ENCODE measurements at regions not wholly inside any gene's neighbourhood (a gene's known extent, or its start where the extent isn't known, plus 50 kb on each side); places are given as distances from the start of the nearest gene placed in this dataset.

DNA sequence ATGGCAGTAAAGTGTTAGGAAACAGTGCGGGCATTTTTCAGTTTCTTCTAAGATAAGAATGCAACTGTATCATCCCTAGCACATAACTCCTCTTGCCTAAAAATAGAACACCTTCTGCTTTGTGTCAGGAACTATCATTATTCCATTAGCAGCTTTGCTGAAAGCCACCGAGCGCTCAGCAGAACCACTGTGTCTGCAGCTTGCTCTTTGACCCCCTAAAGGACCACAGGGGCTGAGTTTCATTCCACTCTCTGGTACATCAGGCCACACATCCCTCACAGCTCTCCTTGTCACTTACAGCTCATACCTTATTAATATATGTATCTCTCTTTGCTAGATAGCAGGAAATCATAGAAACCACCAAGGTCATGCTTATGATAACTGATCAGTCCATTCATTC, 360.2 kb downstream of the KCNA4 start:
- Histone ChIP-seq H3K4me3 (ENCODE audit: low read length in 3 of 3) (no peak overlapping the region), H3K36me3 (ENCODE audit: control insufficient read depth in 2 of 3, insufficient read depth in 3 of 3, low read length in 3 of 3) (no peaks in the 10 kb centered on the region), H3K27me3 (ENCODE audit: control insufficient read depth, insufficient read depth, low read length) (no peaks in the 10 kb centered on the region), H3K9me3 (ENCODE audit: control insufficient read depth in 2 of 3, insufficient read depth in 1 of 3, low read length in 3 of 3) (no peaks in the 10 kb centered on the region), H3K27ac (ENCODE audit: low read depth in 2 of 2, low read length in 2 of 2) (no peak overlapping the region), H3K4me1 (ENCODE audit: control insufficient read depth in 2 of 3, insufficient read depth in 2 of 3, low read depth in 1 of 3, low read length in 3 of 3) (no peaks in the 10 kb centered on the region), H3K9ac (ENCODE audit: low read length in 3 of 3) (no peak overlapping the region)
- TF ChIP-seq, protein P1, sequence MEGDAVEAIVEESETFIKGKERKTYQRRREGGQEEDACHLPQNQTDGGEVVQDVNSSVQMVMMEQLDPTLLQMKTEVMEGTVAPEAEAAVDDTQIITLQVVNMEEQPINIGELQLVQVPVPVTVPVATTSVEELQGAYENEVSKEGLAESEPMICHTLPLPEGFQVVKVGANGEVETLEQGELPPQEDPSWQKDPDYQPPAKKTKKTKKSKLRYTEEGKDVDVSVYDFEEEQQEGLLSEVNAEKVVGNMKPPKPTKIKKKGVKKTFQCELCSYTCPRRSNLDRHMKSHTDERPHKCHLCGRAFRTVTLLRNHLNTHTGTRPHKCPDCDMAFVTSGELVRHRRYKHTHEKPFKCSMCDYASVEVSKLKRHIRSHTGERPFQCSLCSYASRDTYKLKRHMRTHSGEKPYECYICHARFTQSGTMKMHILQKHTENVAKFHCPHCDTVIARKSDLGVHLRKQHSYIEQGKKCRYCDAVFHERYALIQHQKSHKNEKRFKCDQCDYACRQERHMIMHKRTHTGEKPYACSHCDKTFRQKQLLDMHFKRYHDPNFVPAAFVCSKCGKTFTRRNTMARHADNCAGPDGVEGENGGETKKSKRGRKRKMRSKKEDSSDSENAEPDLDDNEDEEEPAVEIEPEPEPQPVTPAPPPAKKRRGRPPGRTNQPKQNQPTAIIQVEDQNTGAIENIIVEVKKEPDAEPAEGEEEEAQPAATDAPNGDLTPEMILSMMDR (IDR thresholded peaks at IDR 0.05; ENCODE audit: borderline replicate concordance, extremely low read depth, insufficient read depth), result no peak
- intact Hi-C loops (cut with DNase I), result no loop called here
- FAIRE-seq (no peak), DNase-seq (no peak)

DNA sequence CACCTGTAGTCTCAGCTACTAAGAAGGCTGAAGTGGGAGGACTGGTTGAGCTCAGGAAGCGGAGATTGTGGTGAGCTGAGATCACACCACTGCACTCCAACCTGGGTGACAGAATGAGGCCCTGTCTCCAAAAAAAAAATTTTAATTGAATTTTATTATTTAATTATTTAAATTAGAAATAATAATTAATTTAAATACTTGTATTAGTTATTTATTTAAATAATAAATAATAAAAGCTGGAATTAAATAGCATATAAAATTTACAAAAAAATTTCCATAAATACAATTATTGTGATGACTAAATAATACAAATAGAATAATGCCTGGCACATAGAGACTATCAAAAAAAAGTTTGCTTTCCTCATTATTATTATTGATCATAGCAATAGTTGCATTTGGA, 371.5 kb downstream of the KCNA4 start:
- H3K36me3 ChIP-seq (ENCODE audit: control insufficient read depth in 2 of 3, insufficient read depth in 3 of 3, low read length in 3 of 3), result no peaks in the 10 kb centered on the region
- no peaks in the 10 kb centered on the region for H3K27me3 ChIP-seq (ENCODE audit: control insufficient read depth, insufficient read depth, low read length)
- no peak overlapping the region for H3K27ac ChIP-seq (ENCODE audit: low read depth in 2 of 2, low read length in 2 of 2)
- H3K9ac ChIP-seq (ENCODE audit: low read length in 3 of 3), result no peak overlapping the region
- no peak overlapping the region for H3K4me3 ChIP-seq (ENCODE audit: low read length in 3 of 3)
- DNase-seq, result no peak
- TF ChIP-seq, protein P1 (IDR thresholded peaks at IDR 0.05; ENCODE audit: borderline replicate concordance, extremely low read depth, insufficient read depth), result no peak
- peak; percentile 21 for FAIRE-seq
- intact Hi-C loops (cut with DNase I), result no loop called here
- no peaks in the 10 kb centered on the region for H3K4me1 ChIP-seq (ENCODE audit: control insufficient read depth in 2 of 3, insufficient read depth in 2 of 3, low read depth in 1 of 3, low read length in 3 of 3)
- H3K9me3 ChIP-seq (ENCODE audit: control insufficient read depth in 2 of 3, insufficient read depth in 1 of 3, low read length in 3 of 3), result no peaks in the 10 kb centered on the region

DNA sequence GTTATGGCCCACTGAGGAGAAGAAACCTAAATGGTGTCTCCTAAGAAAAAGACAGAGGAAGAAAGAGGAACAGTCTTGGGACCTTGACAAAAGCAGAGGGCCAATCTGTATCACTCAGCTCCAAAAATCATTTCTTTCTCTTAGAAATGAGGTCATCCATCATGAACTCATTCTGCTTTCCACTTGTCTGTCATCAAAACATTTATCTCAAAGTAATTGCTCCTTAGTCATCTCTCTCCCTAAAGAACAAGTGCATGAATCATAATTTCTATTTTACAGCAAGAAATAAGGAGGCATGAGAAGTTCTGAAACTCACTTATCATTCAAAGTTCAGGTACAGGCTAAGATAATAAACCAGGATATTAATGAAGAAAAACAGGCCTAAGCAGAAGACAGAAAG, 375.6 kb downstream of the KCNA4 start:
- intact Hi-C loops (cut with DNase I), result no loop called here
- Histone ChIP-seq H3K27ac (ENCODE audit: low read depth in 2 of 2, low read length in 2 of 2) (no peak overlapping the region), H3K9ac (ENCODE audit: low read length in 3 of 3) (no peak overlapping the region), H3K4me1 (ENCODE audit: control insufficient read depth in 2 of 3, insufficient read depth in 2 of 3, low read depth in 1 of 3, low read length in 3 of 3) (no peaks in the 10 kb centered on the region), H3K9me3 (ENCODE audit: control insufficient read depth in 2 of 3, insufficient read depth in 1 of 3, low read length in 3 of 3) (no peaks in the 10 kb centered on the region), H3K4me3 (ENCODE audit: low read length in 3 of 3) (no peak overlapping the region), H3K36me3 (ENCODE audit: control insufficient read depth in 2 of 3, insufficient read depth in 3 of 3, low read length in 3 of 3) (no peaks in the 10 kb centered on the region), H3K27me3 (ENCODE audit: control insufficient read depth, insufficient read depth, low read length) (no peaks in the 10 kb centered on the region)
- DNase-seq (no peak), FAIRE-seq (no peak)
- TF ChIP-seq, protein P1 (IDR thresholded peaks at IDR 0.05; ENCODE audit: borderline replicate concordance, extremely low read depth, insufficient read depth), result no peak

DNA sequence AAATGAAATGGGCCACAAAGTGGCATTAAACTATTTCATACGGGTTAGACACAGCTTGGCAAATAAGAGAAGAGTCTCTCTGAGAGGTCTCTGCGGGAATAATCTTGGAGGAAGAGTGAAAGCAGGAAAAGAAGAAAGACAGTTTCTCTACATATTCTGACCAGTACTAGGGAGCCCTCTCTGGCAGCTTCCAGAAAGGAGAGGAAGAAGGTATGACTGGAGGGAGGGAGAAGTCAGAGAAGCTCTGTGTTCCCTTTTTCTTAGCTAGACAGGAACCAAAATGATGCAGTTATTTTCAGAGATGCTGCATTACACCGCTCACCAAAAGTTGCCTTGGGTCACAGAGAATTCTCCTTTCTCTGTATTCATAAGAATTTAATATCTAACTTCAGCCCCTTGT, 382.1 kb downstream of the KCNA4 start:
- H3K4me3 ChIP-seq (ENCODE audit: low read length in 3 of 3), result no peak overlapping the region
- intact Hi-C loops (cut with DNase I), result no loop called here
- TF ChIP-seq, protein P1 (IDR thresholded peaks at IDR 0.05; ENCODE audit: borderline replicate concordance, extremely low read depth, insufficient read depth), result no peak

More for the DNA sequence above, 382.1 kb downstream of the KCNA4 start:
- no peak for FAIRE-seq
- Histone ChIP-seq H3K4me1 (ENCODE audit: control insufficient read depth in 2 of 3, insufficient read depth in 2 of 3, low read depth in 1 of 3, low read length in 3 of 3) (no peaks in the 10 kb centered on the region), H3K9ac (ENCODE audit: low read length in 3 of 3) (no peak overlapping the region), H3K27ac (ENCODE audit: low read depth in 2 of 2, low read length in 2 of 2) (no peak overlapping the region), H3K27me3 (ENCODE audit: control insufficient read depth, insufficient read depth, low read length) (no peaks in the 10 kb centered on the region), H3K36me3 (ENCODE audit: control insufficient read depth in 2 of 3, insufficient read depth in 3 of 3, low read length in 3 of 3) (no peaks in the 10 kb centered on the region), H3K9me3 (ENCODE audit: control insufficient read depth in 2 of 3, insufficient read depth in 1 of 3, low read length in 3 of 3) (no peaks in the 10 kb centered on the region)
- DNase-seq, result no peak

Data from kidney (tissue), 13 donors.